SK-N-SH (cell line): ENCODE measurements at regions not wholly inside any gene's neighbourhood (a gene's known extent, or its start where the extent isn't known, plus 50 kb on each side); places are given as distances from the start of the nearest gene placed in this dataset.

Experiments
- CTCF ChIA-PET: fragments of 300-600, 350-600 bp; formaldehyde crosslinking; extraction: SDS; loops from one replicate; lab custom pipeline; 2021; lab: Yijun Ruan, JAX
- POLR2A ChIA-PET: fragments of 350-600 bp; sonication (Branson Sonifier 250); formaldehyde crosslinking; extraction: SDS; loops from one replicate; lab custom pipeline; 2020; ENCODE audit warnings: antibody characterized with exemption, inconsistent platforms; lab: Yijun Ruan, JAX
- DNase-seq: peaks from one replicate; pipeline ENCODE4 v3.0.0; 2012
- H2AFZ ChIP-seq: fragments of 200-600 bp; sonication (generic); 2 replicates; pipeline ENCODE4 v1.8.1; 2016; ENCODE audit warnings: antibody characterized with exemption, mild to moderate bottlenecking, low read depth
- H3F3A ChIP-seq: fragments of 200-600 bp; sonication (generic); replicated peaks from 2 replicates; pipeline ENCODE3; 2016; ENCODE audit warnings: antibody characterized with exemption, mild to moderate bottlenecking; ENCODE audit not compliant: insufficient read depth
- H3K27ac ChIP-seq, 2 experiments: fragments of 200-500 bp in 1 of 2; fragments of 200-600 bp in 1 of 2; sonication (Bioruptor generic) in 1 of 2; sonication (generic), shearing (Covaris generic) in 1 of 2; 2 replicates each; pipeline versions ENCODE4 v1.5.1 to v1.6.1; 2014 to 2016; ENCODE audit warnings: low read depth in 2 of 2, inconsistent platforms in 1 of 2, low read length in 1 of 2, mild to moderate bottlenecking in 1 of 2, mixed read lengths in 1 of 2
- H3K27me3 ChIP-seq: fragments of 200-600 bp; sonication (generic), shearing (Covaris generic); 2 replicates; pipeline ENCODE4 v1.6.1; 2016; ENCODE audit warnings: mixed run types; ENCODE audit not compliant: insufficient read depth
- H3K36me3 ChIP-seq, 2 experiments: fragments of 200-500 bp in 1 of 2; fragments of 200-600 bp in 1 of 2; sonication (Bioruptor generic) in 1 of 2; sonication (generic) in 1 of 2; replicated peaks in 1 of 2; 2 replicates each; pipeline versions ENCODE3 to v1.5.1; 2014 to 2016; ENCODE audit warnings: low read length in 1 of 2, mild to moderate bottlenecking in 1 of 2; ENCODE audit not compliant: insufficient read depth in 2 of 2, control insufficient read depth in 1 of 2
- H3K4me1 ChIP-seq, 2 experiments: fragments of 200-500 bp in 1 of 2; fragments of 200-600 bp in 1 of 2; sonication (Bioruptor generic) in 1 of 2; sonication (generic), shearing (Covaris generic) in 1 of 2; 2 replicates each; pipeline versions ENCODE4 v1.5.1 to v1.6.1; 2014 to 2016; ENCODE audit warnings: low read depth in 1 of 2, low read length in 1 of 2, mixed run types in 1 of 2; ENCODE audit not compliant: insufficient read depth in 2 of 2, control insufficient read depth in 1 of 2
- H3K4me2 ChIP-seq: fragments of 200-600 bp; sonication (generic), shearing (Covaris generic); 2 replicates; pipeline ENCODE4 v1.6.1; 2017; ENCODE audit warnings: mixed run types
- H3K4me3 ChIP-seq, 2 experiments: fragments of 200-500 bp in 1 of 2; fragments of 200-600 bp in 1 of 2; sonication (Bioruptor generic) in 1 of 2; sonication (generic), shearing (Covaris generic) in 1 of 2; 2 replicates each; pipeline versions ENCODE4 v1.5.1 to v1.8.1; 2014 to 2016; ENCODE audit warnings: low read depth in 2 of 2, inconsistent platforms in 1 of 2, low read length in 1 of 2, mild to moderate bottlenecking in 1 of 2, mixed read lengths in 1 of 2, moderate library complexity in 1 of 2
- H3K79me2 ChIP-seq: fragments of 200-600 bp; sonication (generic); 2 replicates; pipeline ENCODE4 v1.8.1; 2017; ENCODE audit warnings: mild to moderate bottlenecking; ENCODE audit not compliant: insufficient read depth
- H3K9ac ChIP-seq: fragments of 200-600 bp; sonication (generic); 2 replicates; pipeline ENCODE4 v1.6.1; 2017; ENCODE audit warnings: mixed run types
- H3K9me2 ChIP-seq: fragments of 200-600 bp; sonication (generic); 2 replicates; pipeline ENCODE4 v1.6.1; 2017; ENCODE audit warnings: mixed run types
- H3K9me3 ChIP-seq: fragments of 200-600 bp; sonication (generic); 2 replicates; pipeline ENCODE4 v1.6.1; 2017; ENCODE audit warnings: mixed run types, mild to moderate bottlenecking, moderate library complexity
- H4K20me1 ChIP-seq: fragments of 200-600 bp; sonication (generic); 2 replicates; pipeline ENCODE4 v1.6.1; 2017; ENCODE audit warnings: mild to moderate bottlenecking, mixed run types; ENCODE audit not compliant: insufficient read depth
- CTCF ChIP-seq: fragments of 200-600 bp; sonication (generic); IDR thresholded peaks from 2 replicates; pipeline ENCODE4 v1.6.1; 2017; ENCODE audit warnings: antibody characterized with exemption, mild to moderate bottlenecking, moderate library complexity
- ELF1 ChIP-seq: IDR thresholded peaks from 2 replicates; pipeline ENCODE4 v1.4.0; 2012
- FOXJ3 ChIP-seq: sonication (generic); formaldehyde crosslinking; IDR thresholded peaks from 2 replicates; pipeline ENCODE4 v1.5.1; 2020; ENCODE audit warnings: mild to moderate bottlenecking, missing genetic modification reagents
- GABPA ChIP-seq: IDR thresholded peaks from 2 replicates; pipeline ENCODE4 v1.4.0; 2012; ENCODE audit warnings: low read depth, mild to moderate bottlenecking
- IRF3 ChIP-seq: fragments of 150-350 bp; IDR thresholded peaks from 2 replicates; pipeline ENCODE4 v1.6.1; 2016; ENCODE audit warnings: mild to moderate bottlenecking, low read depth, low read length
- PBX3 ChIP-seq: IDR thresholded peaks from 2 replicates; pipeline ENCODE4; 2012
- RAD21 ChIP-seq: IDR thresholded peaks from 2 replicates; pipeline ENCODE4 v1.6.1; 2012; ENCODE audit warnings: mild to moderate bottlenecking, low read length
- REST ChIP-seq: IDR thresholded peaks from 2 replicates; pipeline ENCODE4 v1.6.1; 2012; ENCODE audit warnings: mild to moderate bottlenecking, low read depth, low read length, moderate library complexity
- RFX5 ChIP-seq: IDR thresholded peaks from 2 replicates; pipeline ENCODE4 v1.6.1; 2012; ENCODE audit warnings: mild to moderate bottlenecking, improper control_type of control experiment, low read length
- SIN3A ChIP-seq: IDR thresholded peaks from 2 replicates; pipeline ENCODE4 v1.6.1; 2012; ENCODE audit warnings: low read depth, mild to moderate bottlenecking, low read length, moderate library complexity, borderline replicate concordance
- ZBTB33 ChIP-seq: IDR thresholded peaks from 2 replicates; pipeline ENCODE4 v1.4.0; 2012; ENCODE audit warnings: low read depth, borderline replicate concordance
- WGBS: methylation state at CpG from one replicate; pipeline ENCODE4 v1.1.6; 2017; ENCODE audit warnings: low lambda C conversion rate; 5-methylcytosine and 5-hydroxymethylcytosine counted together

- no peak overlapping the region for H3K4me2 ChIP-seq
- H3K27me3 ChIP-seq, result no peaks in the 10 kb centered on the region
- H3K9me3 ChIP-seq, result no peaks in the 10 kb centered on the region
- no peak overlapping the region for H3K4me3 ChIP-seq
- H2AFZ ChIP-seq, result no peak overlapping the region
- H4K20me1 ChIP-seq, result no peaks in the 10 kb centered on the region
- no peak for DNase-seq
- CTCF ChIA-PET, result interaction anchor here (1.4 kb wide), 1 partner anchor 327 kb away, joined by 3 read pairs; no protein-coding TSS in a partner anchor
- no peaks in the 10 kb centered on the region for H3K36me3 ChIP-seq
- no peaks in the 10 kb centered on the region for H3F3A ChIP-seq
- POLR2A ChIA-PET, result no interaction called here
- H3K27ac ChIP-seq, result no peak overlapping the region
- H3K4me1 ChIP-seq, result no peaks in the 10 kb centered on the region; a peak in 1 of 4 replicates
- 38% methylated on average over 6 of the region's 6 CpGs for WGBS
- no peaks in the 10 kb centered on the region for H3K79me2 ChIP-seq
- TF ChIP-seq RFX5 (no peak), ELF1 (no peak), REST (no peak), RAD21 (no peak), ZBTB33 (no peak), CTCF (no peak), GABPA (no peak), SIN3A (no peak), IRF3 (no peak), PBX3 (no peak), FOXJ3 (no peak)
- no peak overlapping the region for H3K9ac ChIP-seq
- no peaks in the 10 kb centered on the region for H3K9me2 ChIP-seq
Measured at GRCh38 chr12:127054531-127054930, 1212.4 kb upstream of the TMEM132C start.
